ENCODE measurements at regions not wholly inside any gene's neighbourhood (a gene's known extent, or its start where the extent isn't known, plus 50 kb on each side); places are given as distances from the start of the nearest gene placed in this dataset.

DNA sequence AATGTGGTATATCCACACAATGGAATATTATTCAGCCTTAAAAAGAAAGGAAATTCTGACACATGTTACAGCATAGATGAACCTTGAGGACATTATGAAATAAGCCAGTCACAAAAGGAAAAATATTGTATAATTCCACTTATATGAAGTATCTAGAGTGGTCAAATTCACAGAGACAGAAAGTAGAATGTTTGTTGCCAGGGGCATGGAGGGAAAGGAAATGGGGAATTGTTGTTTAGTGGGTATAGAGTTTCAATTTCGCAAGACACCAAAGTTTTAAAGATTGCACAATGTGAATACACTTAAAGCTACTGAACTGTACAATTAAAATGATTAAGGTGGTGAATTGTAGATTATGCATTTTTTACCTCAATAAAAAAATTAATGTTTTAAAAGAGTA is 92.9 kb downstream of the TXNL1 start:
- DNase-seq (ENCODE audit: low spot score), result no peak

DNA sequence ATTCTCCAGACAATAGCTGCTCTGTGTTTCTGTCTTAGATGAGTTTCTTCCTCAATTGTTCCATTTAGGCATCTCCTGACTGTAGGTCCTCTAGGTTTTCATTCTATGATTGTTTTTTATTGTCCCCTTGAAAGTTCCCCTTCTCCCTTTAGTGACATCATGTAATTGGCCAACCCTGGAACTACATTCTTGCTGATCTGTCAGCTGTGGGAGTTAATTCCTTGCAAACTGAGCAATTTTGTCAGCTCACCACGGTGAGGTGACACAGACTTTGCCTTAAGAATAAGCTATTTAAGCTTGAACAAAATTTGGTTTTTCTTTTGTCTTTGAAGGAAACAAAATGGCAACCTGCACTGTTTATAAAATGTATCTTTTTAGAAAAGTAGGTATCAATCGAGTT is 95.9 kb downstream of the TXNL1 start:
- DNase-seq (ENCODE audit: low spot score), result peak; percentile 9

GRCh38 chr18:56541793-56542192 is 96.6 kb downstream of the TXNL1 start:
- no peak for DNase-seq (ENCODE audit: low spot score)

GRCh38 chr18:56541340-56541739 is 97.1 kb downstream of the TXNL1 start:
- no peak for DNase-seq (ENCODE audit: low spot score)

- DNase-seq (ENCODE audit: low spot score), result peak; percentile 7
These were observed 99.6 kb downstream of the TXNL1 start for GRCh38 chr18:56538746-56539145.

DNA sequence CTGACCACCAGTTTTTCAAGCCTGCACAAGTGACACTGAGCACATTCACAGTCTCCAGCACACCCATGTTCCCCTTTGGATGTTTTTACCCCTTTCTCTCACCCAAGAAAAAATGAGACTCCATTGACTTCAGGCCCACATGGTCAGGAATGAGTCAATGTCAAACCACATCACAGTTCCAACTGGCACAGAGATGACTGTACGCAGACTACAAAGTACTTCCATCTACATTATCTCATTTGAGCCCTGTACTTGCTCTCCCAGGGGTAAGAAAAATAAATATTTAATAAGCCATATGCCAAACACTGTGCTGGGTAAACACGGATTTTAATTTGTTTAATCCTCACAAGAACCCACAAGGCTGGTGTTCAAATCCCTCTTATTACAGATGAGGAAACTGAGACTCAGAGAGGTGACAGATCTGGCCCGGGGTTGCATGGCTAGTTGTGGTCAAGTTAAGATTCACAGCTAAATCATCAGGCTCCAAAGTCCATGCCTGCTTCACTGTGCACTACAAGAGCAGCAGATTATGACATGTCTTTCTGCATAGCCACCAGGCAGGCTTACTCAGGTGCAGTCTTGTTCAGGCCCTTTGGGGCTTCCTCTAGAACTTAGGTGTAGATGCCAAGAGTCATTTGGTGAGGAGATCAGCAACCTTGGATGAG is 106.1 kb downstream of the TXNL1 start:
- DNase-seq (ENCODE audit: low spot score), result peak; percentile 27

DNA sequence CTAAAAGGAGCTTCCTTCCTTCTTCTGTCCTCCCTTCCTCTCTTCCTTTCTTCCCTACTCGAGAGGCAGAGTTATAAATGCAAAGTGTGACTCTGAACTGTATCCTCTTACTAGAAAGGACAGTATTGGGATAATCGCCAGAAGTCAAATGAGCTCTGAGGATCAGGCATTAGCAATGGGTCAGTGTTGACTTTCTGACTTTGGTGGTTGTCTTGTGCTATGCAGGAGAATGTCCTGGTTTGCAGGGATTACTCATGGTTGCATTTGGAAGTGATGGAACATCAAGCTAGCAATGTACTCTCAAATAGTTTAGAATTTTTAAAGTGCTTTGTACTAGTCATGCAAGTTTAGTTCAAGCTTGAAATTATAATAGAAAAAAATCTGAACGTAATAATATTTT is 115.6 kb downstream of the TXNL1 start:
- DNase-seq (ENCODE audit: low spot score), result no peak

GRCh38 chr18:56521263-56521662 is 117.1 kb downstream of the TXNL1 start:
- DNase-seq (ENCODE audit: low spot score), result no peak

DNA sequence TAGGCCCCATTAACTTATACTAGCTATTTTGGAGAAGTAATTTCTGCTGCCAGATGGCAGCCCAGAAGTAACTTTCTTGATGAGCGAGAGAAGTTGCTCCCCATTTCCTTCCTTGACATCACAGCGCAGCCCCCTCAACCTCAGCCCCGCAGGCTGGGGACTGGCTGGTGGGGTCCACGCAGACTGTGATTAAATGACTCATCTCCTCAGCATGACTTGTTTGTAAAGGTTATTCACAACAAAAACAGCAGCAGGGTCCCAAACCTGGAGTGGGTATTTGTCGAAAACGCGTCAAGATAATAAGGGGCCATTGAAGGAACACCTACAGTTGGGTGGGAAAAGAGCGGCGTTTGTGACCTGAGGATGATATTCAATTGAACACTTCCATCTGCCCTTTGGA is 120.6 kb downstream of the TXNL1 start:
- no peak for DNase-seq (ENCODE audit: low spot score)

DNA sequence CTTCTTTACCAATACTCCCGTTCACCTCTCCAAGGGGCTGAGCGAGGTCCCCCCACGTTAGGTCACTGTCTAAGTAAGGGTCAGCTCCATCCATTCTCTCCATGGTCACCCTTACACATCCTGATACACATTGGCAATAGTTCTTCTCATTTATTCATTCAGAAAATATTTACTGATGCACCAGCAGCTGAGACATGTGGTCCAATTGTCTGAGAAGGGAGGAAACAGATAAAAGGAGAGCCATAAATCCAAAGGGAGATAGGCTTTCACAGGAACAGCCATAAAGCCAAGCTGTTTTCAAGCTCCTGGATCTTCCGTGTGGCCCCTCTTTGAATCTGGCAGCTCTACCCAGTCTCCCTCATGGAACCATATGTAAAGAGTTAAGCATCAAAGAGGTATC is 121.2 kb downstream of the TXNL1 start:
- DNase-seq (ENCODE audit: low spot score), result no peak

- peak; percentile 31 for DNase-seq (ENCODE audit: low spot score)
These were observed 121.6 kb downstream of the TXNL1 start for GRCh38 chr18:56516789-56517188.

DNA sequence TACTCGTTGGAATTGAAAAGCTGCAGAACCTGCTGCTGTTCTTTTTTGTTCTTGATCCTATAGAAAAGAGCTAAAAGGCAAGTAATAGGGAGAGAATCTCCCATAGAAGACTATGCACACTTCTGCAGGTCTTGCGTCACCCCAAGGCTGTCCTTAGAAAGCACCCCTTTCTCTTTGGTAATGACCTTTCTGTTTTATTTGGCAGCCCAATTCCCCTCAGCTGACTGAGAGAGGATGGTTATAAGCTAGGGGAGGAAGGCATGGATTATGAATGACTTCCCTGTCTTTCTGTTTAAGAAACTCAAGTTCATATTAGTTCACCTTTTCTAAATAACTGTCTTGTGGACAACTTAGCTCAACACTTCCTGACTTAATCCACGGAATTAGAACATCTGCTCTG is 122.9 kb downstream of the TXNL1 start:
- DNase-seq (ENCODE audit: low spot score), result no peak

- DNase-seq (ENCODE audit: low spot score), result peak; percentile 32
These were observed 126.4 kb downstream of the TXNL1 start for GRCh38 chr18:56511996-56512395.

DNA sequence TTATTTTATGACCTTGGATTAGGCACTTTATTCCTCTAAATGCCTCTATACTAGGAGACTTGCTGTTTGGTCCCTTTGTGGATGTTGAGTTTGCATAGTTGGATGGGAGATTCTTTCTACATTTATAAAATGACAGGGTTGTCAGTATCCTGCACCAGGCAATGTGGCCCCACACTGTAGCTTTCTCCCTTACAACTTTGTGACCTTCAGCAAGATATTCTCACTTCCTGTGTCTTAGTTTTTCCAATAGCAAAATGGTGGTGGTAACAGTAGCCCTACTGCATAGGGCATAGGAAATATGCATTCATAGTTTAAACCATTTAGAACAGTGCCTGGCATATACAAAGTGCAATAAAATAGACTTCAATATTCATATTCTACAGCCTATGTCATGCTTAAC is 128.3 kb downstream of the TXNL1 start:
- no peak for DNase-seq (ENCODE audit: low spot score)

DNA sequence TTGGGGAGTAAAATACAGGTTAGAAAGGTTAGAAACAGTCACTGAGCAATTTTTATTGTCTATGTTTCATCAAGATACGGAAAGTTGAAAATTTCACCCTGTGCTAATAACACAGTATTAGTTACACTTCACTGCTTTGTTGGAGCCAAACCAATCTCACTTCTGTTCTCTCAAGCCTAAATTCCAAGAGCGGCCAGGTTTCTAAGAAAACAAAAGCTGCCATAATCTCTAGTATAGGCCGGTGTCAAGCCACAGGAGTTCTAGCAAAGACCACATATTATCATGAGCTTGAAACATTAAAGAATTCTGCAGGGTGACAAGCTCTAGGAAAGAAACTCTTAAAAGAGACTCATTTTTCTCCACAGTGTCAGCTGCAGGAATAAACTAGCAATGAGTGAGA is 128.7 kb downstream of the TXNL1 start:
- peak; percentile 7 for DNase-seq (ENCODE audit: low spot score)

GRCh38 chr18:56508370-56509036 is 129.9 kb downstream of the TXNL1 start:
- no peak for DNase-seq (ENCODE audit: low spot score)

DNA sequence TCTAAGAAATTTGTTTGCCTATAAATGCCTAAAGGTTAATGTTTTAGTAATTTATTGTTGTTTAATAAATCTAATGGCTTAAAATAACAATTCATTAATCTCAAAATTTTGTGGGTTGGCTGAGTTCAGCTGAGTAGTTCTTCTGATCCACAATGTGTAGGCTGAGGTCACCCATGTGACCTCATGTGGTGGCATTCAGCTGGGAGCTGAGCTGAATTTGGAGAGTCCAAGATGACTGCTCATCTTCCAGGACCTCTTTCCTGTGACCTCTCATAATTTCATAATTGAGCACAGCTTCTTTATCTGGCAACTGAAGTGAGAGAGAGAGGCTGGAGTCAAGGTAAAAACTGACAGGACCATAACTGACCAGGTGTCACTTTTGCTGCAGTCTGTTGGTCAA is 132.4 kb downstream of the TXNL1 start:
- no peak for DNase-seq (ENCODE audit: low spot score)

- DNase-seq (ENCODE audit: low spot score), result no peak
These were observed 133.1 kb downstream of the TXNL1 start for GRCh38 chr18:56505293-56505692.

GRCh38 chr18:56501896-56502295 is 136.5 kb downstream of the TXNL1 start:
- no peak for DNase-seq (ENCODE audit: low spot score)

DNA sequence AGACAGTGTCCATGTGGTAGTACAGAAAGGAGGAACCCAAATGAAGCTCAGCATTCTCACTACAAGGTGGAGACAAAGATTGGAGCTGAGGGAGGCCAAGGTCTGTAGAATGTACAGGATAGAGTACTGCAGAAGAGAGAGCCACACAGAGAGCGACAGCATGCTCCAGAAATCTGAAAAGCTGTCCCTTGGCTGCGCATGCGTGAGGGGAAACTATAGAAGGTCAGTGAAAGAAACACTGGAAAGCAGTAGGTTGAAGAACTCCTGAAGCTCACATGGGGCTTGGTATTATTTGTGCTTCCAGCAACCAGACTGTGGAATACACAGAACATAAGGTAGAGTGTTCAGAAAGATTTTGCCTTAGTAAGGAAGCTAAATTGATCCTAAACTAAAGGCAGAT is 142.5 kb downstream of the TXNL1 start:
- DNase-seq (ENCODE audit: low spot score), result no peak

- DNase-seq (ENCODE audit: low spot score), result no peak
These were observed 144.9 kb downstream of the TXNL1 start for GRCh38 chr18:56493531-56493930.

- DNase-seq (ENCODE audit: low spot score), result no peak
These were observed 146.3 kb downstream of the TXNL1 start for GRCh38 chr18:56492136-56492535.

- DNase-seq (ENCODE audit: low spot score), result no peak
These were observed 147.4 kb downstream of the TXNL1 start for GRCh38 chr18:56490942-56491341.

- DNase-seq (ENCODE audit: low spot score), result no peak
These were observed 148.5 kb downstream of the TXNL1 start for GRCh38 chr18:56489893-56490292.
